CD4-positive, CD25-positive, alpha-beta regulatory T cell (primary cell): ENCODE measurements at regions not wholly inside any gene's neighbourhood (a gene's known extent, or its start where the extent isn't known, plus 50 kb on each side); places are given as distances from the start of the nearest gene placed in this dataset.

Source experiments
- ATAC-seq, 2 donors: fragments of 150-1000 bp; cut with Tn5 transposase; one replicate each; pipeline ENCODE4 v1.10.0; 2021; ENCODE audit warnings: low read depth in 2 of 2, moderate number of reproducible peaks in 2 of 2, moderate library complexity in 1 of 2
- DNase-seq, 3 donors: peaks; one replicate each; pipeline versions ENCODE4 v3.0.0 to v3.0.0-alpha.2; 2012 to 2022; ENCODE audit warnings: mixed read lengths in 1 of 3
- H3K27ac ChIP-seq: one replicate; pipeline ENCODE4 v1.7.0; 2013; ENCODE audit warnings: mild to moderate bottlenecking, low read length; ENCODE audit not compliant: insufficient read depth, poor library complexity, severe bottlenecking
- H3K27me3 ChIP-seq: one replicate; pipeline ENCODE4 v1.7.0; 2013; ENCODE audit warnings: low read length; ENCODE audit not compliant: control insufficient read depth, insufficient read depth
- H3K36me3 ChIP-seq: one replicate; pipeline ENCODE4 v1.7.0; 2013; ENCODE audit warnings: mild to moderate bottlenecking, low read length, moderate library complexity; ENCODE audit not compliant: control insufficient read depth, insufficient read depth
- H3K4me1 ChIP-seq: 2 replicates; pipeline ENCODE4 v1.7.0; 2013; ENCODE audit warnings: mild to moderate bottlenecking, low read length; ENCODE audit not compliant: insufficient read depth, control insufficient read depth, poor library complexity, severe bottlenecking
- H3K4me3 ChIP-seq: one replicate; pipeline ENCODE4 v1.7.0; 2013; ENCODE audit warnings: low read depth, mild to moderate bottlenecking, low read length, moderate library complexity
- H3K9me3 ChIP-seq, 2 experiments: 1 replicate in 1 of 2; 2 replicates in 1 of 2; pipeline ENCODE4 v1.7.0; 2013; ENCODE audit warnings: low read length in 2 of 2, mild to moderate bottlenecking in 1 of 2, moderate library complexity in 1 of 2; ENCODE audit not compliant: control insufficient read depth in 2 of 2
- H3K27ac Mint-ChIP-seq, 3 donors: one replicate each; pipeline ENCODE4 v1.8.0; 2020 to 2022; ENCODE audit warnings: mild to moderate bottlenecking in 3 of 3, mixed read lengths in 3 of 3, moderate library complexity in 2 of 3
- H3K27me3 Mint-ChIP-seq: one replicate; pipeline ENCODE4 v1.8.0; 2022; ENCODE audit warnings: mild to moderate bottlenecking, mixed read lengths
- H3K36me3 Mint-ChIP-seq: one replicate; pipeline ENCODE4 v1.8.0; 2020; ENCODE audit warnings: mixed read lengths
- H3K4me1 Mint-ChIP-seq, 4 donors: one replicate each; pipeline ENCODE4 v1.8.0; 2020 to 2022; ENCODE audit warnings: mixed read lengths in 4 of 4, mild to moderate bottlenecking in 1 of 4
- H3K4me3 Mint-ChIP-seq, 4 donors: one replicate each; pipeline ENCODE4 v1.8.0; 2020 to 2022; ENCODE audit warnings: mild to moderate bottlenecking in 4 of 4, mixed read lengths in 4 of 4, moderate library complexity in 3 of 4
- H3K9me3 Mint-ChIP-seq, 7 donors: one replicate each; pipeline ENCODE4 v1.8.0; 2020 to 2022; ENCODE audit warnings: mixed read lengths in 7 of 7, mild to moderate bottlenecking in 3 of 7, moderate library complexity in 2 of 7

DNA sequence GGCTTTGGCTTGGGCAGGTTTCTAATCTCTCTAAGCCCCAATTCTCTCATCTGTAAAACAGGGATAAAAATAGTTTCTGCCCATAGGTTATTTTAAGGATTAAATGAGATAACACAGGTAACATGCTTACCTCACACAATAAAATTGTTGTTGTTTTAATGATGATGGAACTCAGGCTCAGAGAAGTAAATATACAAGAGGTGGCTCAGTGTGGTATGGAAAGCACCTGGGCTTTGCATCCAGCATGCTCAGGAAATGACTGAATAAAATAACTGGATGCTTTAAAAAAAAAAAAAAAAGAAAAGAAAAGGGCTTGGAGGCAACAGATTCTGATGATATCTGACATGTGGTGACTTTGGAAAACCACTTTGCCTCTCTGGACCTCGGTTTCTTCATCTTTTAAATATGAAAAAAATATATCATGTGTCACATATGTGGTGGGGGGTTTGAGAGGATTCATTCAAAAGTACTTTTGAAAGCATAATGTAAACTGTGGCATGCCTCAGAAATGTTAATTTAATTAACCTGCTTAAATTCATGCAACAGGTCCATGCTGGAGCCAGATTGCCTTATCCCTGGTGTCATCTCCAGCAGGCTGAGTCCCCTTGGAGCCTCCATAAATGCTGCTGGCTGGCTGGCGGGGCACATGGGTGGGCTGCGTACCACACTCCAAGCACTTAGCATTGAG, 112.8 kb upstream of the CDC42EP3 start:
- Mint-ChIP-seq H3K27ac (no peak overlapping the region), H3K4me1 (no peaks in the 10 kb centered on the region)
- no peak overlapping the region for H3K4me3 ChIP-seq

DNA sequence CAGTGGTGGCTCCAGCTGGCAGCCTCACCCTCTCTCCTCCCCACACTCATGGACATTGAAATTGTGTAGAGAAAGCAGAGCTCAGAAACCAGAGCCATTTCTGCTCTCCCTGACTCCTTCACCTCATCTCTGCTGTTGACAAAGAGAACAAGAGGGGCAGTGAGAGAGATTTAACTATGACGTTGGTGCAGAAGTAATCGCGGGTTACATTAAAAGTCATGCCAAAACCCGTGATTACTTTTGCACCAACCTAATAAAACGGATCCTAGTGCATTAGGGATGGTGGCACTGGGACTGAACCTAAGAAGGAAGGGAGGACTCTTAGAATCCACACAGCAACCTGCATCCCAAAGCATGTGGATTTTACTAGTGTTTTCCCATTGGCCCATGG, 113.3 kb upstream of the CDC42EP3 start:
- H3K4me1 ChIP-seq: no peaks in the 10 kb centered on the region
- peaks cover 17% of the 10 kb centered on the region in 2 experiments for H3K9me3 ChIP-seq
- no peak for ATAC-seq
- peaks cover 3 to 23% (median 10%) of the 10 kb centered on the region in 7 donors for H3K9me3 Mint-ChIP-seq
- no peaks in the 10 kb centered on the region for H3K36me3 ChIP-seq
- DNase-seq: no peak
- H3K27me3 Mint-ChIP-seq: peaks cover 9% of the 10 kb centered on the region
- no peak overlapping the region for H3K27ac Mint-ChIP-seq
- no peak overlapping the region for H3K4me3 ChIP-seq
- H3K36me3 Mint-ChIP-seq: peaks cover 6% of the 10 kb centered on the region
- no peaks in the 10 kb centered on the region for H3K4me1 Mint-ChIP-seq
- H3K27ac ChIP-seq: no peak overlapping the region
- H3K4me3 Mint-ChIP-seq: no peak overlapping the region
- H3K27me3 ChIP-seq: peaks cover 2% of the 10 kb centered on the region

More for the DNA sequence above, 112.8 kb upstream of the CDC42EP3 start:
- no peak for ATAC-seq
- H3K9me3 Mint-ChIP-seq: peaks cover 4 to 21% (median 7%) of the 10 kb centered on the region in 7 donors
- H3K27ac ChIP-seq: no peak overlapping the region
- no peaks in the 10 kb centered on the region for H3K36me3 ChIP-seq
- DNase-seq: no peak
- H3K4me3 Mint-ChIP-seq: no peak overlapping the region
- peaks cover 2% of the 10 kb centered on the region for H3K27me3 ChIP-seq
- no peaks in the 10 kb centered on the region for H3K4me1 ChIP-seq
- H3K27me3 Mint-ChIP-seq: peaks cover 9% of the 10 kb centered on the region
- H3K9me3 ChIP-seq: peaks cover 16 to 17% of the 10 kb centered on the region in 2 experiments
- peaks cover 5% of the 10 kb centered on the region for H3K36me3 Mint-ChIP-seq

DNA sequence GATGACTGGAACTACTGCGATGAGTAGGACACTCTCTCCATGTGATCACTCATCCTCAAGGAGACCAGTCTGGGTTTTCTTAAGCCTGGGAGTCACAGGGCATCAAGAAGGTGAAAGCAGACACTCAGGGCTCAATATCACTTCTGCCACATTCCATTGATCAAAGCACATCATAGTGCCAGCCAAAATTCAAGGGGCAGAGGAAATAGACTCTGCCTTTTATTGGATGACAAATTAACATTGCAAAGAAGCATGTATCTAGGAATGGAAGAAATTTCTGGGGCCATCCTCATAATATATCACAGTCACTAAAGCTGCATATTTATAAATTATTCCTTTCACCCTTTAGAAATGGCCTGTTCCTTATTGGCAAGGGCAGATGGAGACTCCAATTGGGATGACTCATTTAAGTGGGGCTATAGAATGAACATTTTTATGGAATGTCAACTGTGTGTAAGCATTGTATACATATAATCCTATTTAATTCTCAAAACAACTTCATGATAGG, 114.8 kb upstream of the CDC42EP3 start:
- no peak for ATAC-seq
- DNase-seq: no peak
- Mint-ChIP-seq H3K9me3 (peaks cover 3 to 23% (median 10%) of the 10 kb centered on the region in 7 donors), H3K36me3 (peaks cover 6% of the 10 kb centered on the region), H3K4me3 (no peak overlapping the region), H3K27me3 (peaks cover 9% of the 10 kb centered on the region), H3K4me1 (no peaks in the 10 kb centered on the region), H3K27ac (no peak overlapping the region)
- Histone ChIP-seq H3K9me3 (peaks cover 17% of the 10 kb centered on the region in 2 experiments), H3K27ac (no peak overlapping the region), H3K27me3 (peaks cover 2% of the 10 kb centered on the region), H3K4me1 (no peaks in the 10 kb centered on the region), H3K36me3 (no peaks in the 10 kb centered on the region), H3K4me3 (no peak overlapping the region)

DNA sequence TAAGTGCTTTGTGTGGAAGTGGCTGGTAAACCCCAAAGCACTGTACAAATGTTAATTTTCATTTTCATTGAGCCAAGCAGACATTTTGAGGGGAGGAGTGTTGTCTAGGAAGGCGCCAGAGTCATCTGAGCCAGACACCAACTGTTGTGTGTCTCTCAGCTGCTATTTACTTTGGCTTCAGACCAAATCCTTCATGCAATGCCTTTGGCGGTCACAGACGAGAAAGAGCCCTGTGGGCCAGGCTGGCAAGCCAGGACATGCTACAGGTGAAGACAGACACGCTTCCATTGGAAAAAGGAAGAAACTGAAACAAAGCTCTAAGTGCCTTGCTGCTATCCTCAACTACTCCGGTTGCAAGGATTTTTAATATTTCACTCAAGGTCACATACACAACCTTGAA, 115.4 kb upstream of the CDC42EP3 start:
- Histone ChIP-seq H3K27ac (no peak overlapping the region), H3K27me3 (peaks cover 2% of the 10 kb centered on the region), H3K4me3 (no peak overlapping the region), H3K36me3 (no peaks in the 10 kb centered on the region), H3K9me3 (peaks cover 17% of the 10 kb centered on the region in 2 experiments), H3K4me1 (no peaks in the 10 kb centered on the region)
- Mint-ChIP-seq H3K27me3 (peaks cover 9% of the 10 kb centered on the region), H3K27ac (no peak overlapping the region), H3K36me3 (peaks cover 6% of the 10 kb centered on the region), H3K4me1 (no peaks in the 10 kb centered on the region), H3K4me3 (no peak overlapping the region), H3K9me3 (peaks cover 3 to 23% (median 12%) of the 10 kb centered on the region in 7 donors)
- no peak for DNase-seq
- no peak for ATAC-seq

DNA sequence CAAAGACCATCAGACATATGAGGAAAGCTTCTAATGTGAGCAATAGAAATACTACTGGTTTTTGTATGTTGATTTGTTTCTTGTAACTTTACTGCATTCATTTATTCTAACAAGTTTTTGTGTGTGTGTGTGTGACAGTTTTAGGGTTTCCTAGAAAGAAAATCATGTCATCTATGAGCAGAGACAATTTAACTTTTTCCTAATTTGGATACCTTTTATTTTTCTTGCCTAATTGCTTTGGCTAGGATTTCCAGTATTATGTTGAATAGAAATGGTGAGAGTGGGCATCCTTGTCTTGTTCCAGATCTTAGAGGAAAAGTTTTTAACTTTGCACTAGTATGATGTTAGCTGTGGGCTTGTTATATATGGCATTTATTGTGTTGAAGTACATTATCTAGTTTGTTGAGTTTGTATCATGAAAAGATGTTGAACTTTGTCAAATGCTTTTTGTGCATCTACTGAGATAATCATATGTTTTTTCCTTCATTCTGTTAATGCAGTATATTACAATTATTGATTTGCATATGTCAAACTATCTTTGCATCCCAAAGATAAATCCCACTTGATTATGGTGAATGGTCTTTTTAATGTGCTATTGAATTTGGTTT, 117.3 kb upstream of the CDC42EP3 start:
- Mint-ChIP-seq H3K4me3 (no peak overlapping the region), H3K36me3 (peaks cover 6% of the 10 kb centered on the region), H3K27ac (no peak overlapping the region), H3K27me3 (peaks cover 5% of the 10 kb centered on the region), H3K9me3 (peaks cover 4 to 23% (median 14%) of the 10 kb centered on the region in 7 donors), H3K4me1 (peaks cover 0 to 2% (median 0%) of the 10 kb centered on the region in 4 donors)
- Histone ChIP-seq H3K9me3 (peaks cover 17% of the 10 kb centered on the region in 2 experiments), H3K4me1 (no peaks in the 10 kb centered on the region), H3K27me3 (peaks cover 2% of the 10 kb centered on the region), H3K27ac (no peak overlapping the region), H3K4me3 (no peak overlapping the region), H3K36me3 (no peaks in the 10 kb centered on the region)
- DNase-seq (no peak), ATAC-seq (no peak)

DNA sequence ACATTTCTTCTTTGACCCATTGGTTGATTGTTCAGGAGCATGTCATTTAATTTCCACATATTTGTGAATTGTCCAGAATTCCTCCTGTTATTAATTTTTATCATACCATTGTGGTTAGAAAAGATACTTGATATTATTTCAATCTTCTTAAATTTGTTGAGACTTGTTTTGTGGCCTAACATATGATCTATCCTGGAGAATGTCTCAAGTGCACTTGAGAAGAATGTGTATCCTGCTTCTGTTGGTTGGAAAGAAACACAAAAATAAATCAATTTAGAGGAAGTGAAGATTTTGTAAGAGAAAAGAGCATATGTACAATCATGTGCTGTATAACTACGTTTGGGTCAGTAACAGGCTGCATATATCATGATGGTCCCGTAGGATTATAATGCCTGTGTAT, 118.6 kb upstream of the CDC42EP3 start:
- no peak overlapping the region for H3K27ac Mint-ChIP-seq
- Histone ChIP-seq H3K36me3 (no peaks in the 10 kb centered on the region), H3K27me3 (peaks cover 2% of the 10 kb centered on the region), H3K4me1 (no peaks in the 10 kb centered on the region), H3K9me3 (peaks cover 17% of the 10 kb centered on the region in 2 experiments), H3K4me3 (no peak overlapping the region), H3K27ac (no peak overlapping the region)
- peaks cover 6% of the 10 kb centered on the region for H3K36me3 Mint-ChIP-seq
- H3K4me3 Mint-ChIP-seq: no peak overlapping the region
- H3K9me3 Mint-ChIP-seq: peaks cover 4 to 23% (median 14%) of the 10 kb centered on the region in 7 donors
- ATAC-seq: no peak
- H3K27me3 Mint-ChIP-seq: peaks cover 5% of the 10 kb centered on the region
- H3K4me1 Mint-ChIP-seq: peaks cover 0 to 2% (median 0%) of the 10 kb centered on the region in 4 donors
- DNase-seq: no peak

DNA sequence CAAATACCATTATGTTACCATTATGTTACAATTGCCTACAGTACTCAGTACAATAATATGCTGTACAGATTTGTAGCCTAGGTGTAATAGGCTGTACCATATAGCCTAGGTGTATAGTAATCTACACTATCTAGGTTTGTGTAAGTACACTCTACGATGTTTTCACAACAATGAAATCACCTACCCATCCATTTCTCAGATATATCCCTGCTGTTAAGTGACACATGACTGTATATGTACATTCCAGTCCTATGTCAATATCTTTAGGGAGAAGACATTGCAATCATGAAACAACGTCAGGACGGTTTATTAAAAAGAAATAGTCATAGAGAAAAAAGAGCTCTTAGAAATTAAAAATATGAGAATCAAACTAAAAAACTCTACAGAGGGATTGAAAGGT, 119.0 kb upstream of the CDC42EP3 start:
- peaks cover 4 to 23% (median 14%) of the 10 kb centered on the region in 7 donors for H3K9me3 Mint-ChIP-seq
- peaks cover 6% of the 10 kb centered on the region for H3K36me3 Mint-ChIP-seq
- H3K27me3 Mint-ChIP-seq: peaks cover 1% of the 10 kb centered on the region
- Histone ChIP-seq H3K36me3 (no peaks in the 10 kb centered on the region), H3K4me1 (no peaks in the 10 kb centered on the region), H3K27ac (no peak overlapping the region), H3K4me3 (no peak overlapping the region), H3K9me3 (peaks cover 17% of the 10 kb centered on the region in 2 experiments), H3K27me3 (peaks cover 2% of the 10 kb centered on the region)
- H3K4me3 Mint-ChIP-seq: no peak overlapping the region
- DNase-seq (no peak), ATAC-seq (no peak)
- H3K27ac Mint-ChIP-seq: no peak overlapping the region
- peaks cover 0 to 2% (median 0%) of the 10 kb centered on the region in 4 donors for H3K4me1 Mint-ChIP-seq
